ENCODE measurements at regions not wholly inside any gene's neighbourhood (a gene's known extent, or its start where the extent isn't known, plus 50 kb on each side); places are given as distances from the start of the nearest gene placed in this dataset.

GRCh38 chr6:12594530-12594893 is 122.1 kb upstream of the PHACTR1 start:
- no peak overlapping the region for H3K4me3 ChIP-seq
- no peaks in the 10 kb centered on the region for H3K4me1 ChIP-seq
- TF ChIP-seq CTCF (IDR thresholded peaks at IDR 0.05) (no peak), EP300 (IDR thresholded peaks at IDR 0.05) (no peak), POLR2A (IDR thresholded peaks at IDR 0.05) (no peak), POLR2AphosphoS5 (IDR thresholded peaks at IDR 0.05) (no peak)
- WGBS, result 76% methylated on average over 3 of the region's 3 CpGs
- H3K27me3 ChIP-seq, result no peaks in the 10 kb centered on the region
- H3K27ac ChIP-seq, result no peak overlapping the region
- no peaks in the 10 kb centered on the region for H3K9me3 ChIP-seq
- DNase-seq (ENCODE audit: low spot score in 2 of 2), result no peak
- no peaks in the 10 kb centered on the region for H3K36me3 ChIP-seq

DNA sequence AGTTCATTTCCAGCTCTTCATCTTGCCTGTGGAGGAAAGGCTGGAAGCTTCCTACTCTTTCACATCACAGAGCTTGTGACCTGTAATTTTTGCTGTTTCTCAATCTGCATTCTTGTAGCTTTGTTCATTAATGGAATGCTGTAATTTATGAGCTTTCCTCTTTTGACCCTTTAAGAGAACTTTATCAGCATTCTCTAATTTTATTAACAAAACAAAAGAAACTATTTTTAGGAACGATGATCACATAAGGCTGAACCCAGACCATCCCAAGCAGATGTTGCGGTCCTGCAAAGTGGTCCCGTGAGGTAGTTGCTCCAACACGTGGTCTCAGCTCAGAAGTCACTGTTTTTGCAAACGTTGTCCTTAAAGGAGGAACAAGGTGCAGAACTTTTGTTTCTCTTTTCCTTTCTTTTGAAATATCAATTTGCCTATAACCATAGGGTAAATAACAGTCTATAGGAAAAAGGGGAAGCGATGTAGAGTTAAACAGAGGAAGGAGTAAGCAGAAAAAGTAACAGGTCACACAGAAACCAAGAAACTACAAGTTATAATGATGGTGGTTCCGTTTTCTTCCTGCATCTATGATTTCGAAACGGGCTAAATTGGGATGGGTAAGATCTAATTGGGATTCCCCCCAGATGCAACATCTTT is 121.3 kb upstream of the PHACTR1 start:
- Histone ChIP-seq H3K4me1 (no peaks in the 10 kb centered on the region), H3K4me3 (no peak overlapping the region), H3K9me3 (no peaks in the 10 kb centered on the region), H3K27ac (no peak overlapping the region), H3K27me3 (no peaks in the 10 kb centered on the region), H3K36me3 (no peaks in the 10 kb centered on the region)
- DNase-seq (ENCODE audit: low spot score in 2 of 2), result no peak
- TF ChIP-seq CTCF (IDR thresholded peaks at IDR 0.05) (no peak), POLR2AphosphoS5 (IDR thresholded peaks at IDR 0.05) (no peak), POLR2A (IDR thresholded peaks at IDR 0.05) (no peak), EP300 (IDR thresholded peaks at IDR 0.05) (no peak)
- WGBS, result 59% methylated on average over 9 of the region's 9 CpGs

GRCh38 chr6:12596731-12597130 is 119.8 kb upstream of the PHACTR1 start:
- Histone ChIP-seq H3K36me3 (no peaks in the 10 kb centered on the region), H3K4me3 (no peak overlapping the region), H3K27ac (no peak overlapping the region), H3K27me3 (no peaks in the 10 kb centered on the region), H3K4me1 (no peaks in the 10 kb centered on the region), H3K9me3 (no peaks in the 10 kb centered on the region)
- DNase-seq (ENCODE audit: low spot score in 2 of 2), result no peak
- TF ChIP-seq POLR2AphosphoS5 (IDR thresholded peaks at IDR 0.05), result no peak
- no peak for TF ChIP-seq EP300 (IDR thresholded peaks at IDR 0.05)
- no peak for TF ChIP-seq CTCF (IDR thresholded peaks at IDR 0.05)
- TF ChIP-seq POLR2A (IDR thresholded peaks at IDR 0.05), result no peak
- WGBS, result 74% methylated on average over 2 of the region's 2 CpGs

DNA sequence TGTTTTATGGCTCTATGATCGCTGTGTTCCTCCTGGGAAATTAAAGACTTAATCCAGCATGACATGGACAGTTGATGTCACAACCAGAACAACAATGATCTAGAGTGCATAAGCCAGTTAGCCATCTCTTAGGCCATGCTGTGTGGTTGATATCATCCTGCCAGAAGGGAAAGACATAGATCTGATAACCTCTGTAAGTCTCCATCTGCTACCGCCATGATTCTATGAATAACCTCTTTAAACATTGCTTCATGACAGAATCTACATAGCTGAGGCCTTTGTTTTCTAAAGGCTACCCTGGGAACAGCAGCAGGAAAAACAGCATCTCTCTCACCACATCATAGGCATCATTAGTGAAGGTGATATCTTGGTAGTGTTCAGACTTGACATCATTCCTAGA is 117.6 kb upstream of the PHACTR1 start:
- Histone ChIP-seq H3K9me3 (no peaks in the 10 kb centered on the region), H3K27ac (no peak overlapping the region), H3K36me3 (no peaks in the 10 kb centered on the region), H3K4me3 (no peak overlapping the region), H3K4me1 (peaks cover 9% of the 10 kb centered on the region), H3K27me3 (no peaks in the 10 kb centered on the region)
- no peak for DNase-seq (ENCODE audit: low spot score in 2 of 2)
- WGBS, result 80% methylated on average over 2 of the region's 2 CpGs
- no peak for TF ChIP-seq EP300 (IDR thresholded peaks at IDR 0.05)

- H3K4me1 ChIP-seq, result peaks cover 14% of the 10 kb centered on the region
- 53% methylated on average over 3 of the region's 3 CpGs for WGBS
- no peaks in the 10 kb centered on the region for H3K27me3 ChIP-seq
- H3K27ac ChIP-seq, result no peak overlapping the region
- H3K4me3 ChIP-seq, result no peak overlapping the region
- no peak for TF ChIP-seq POLR2AphosphoS5 (IDR thresholded peaks at IDR 0.05)
- TF ChIP-seq EP300 (IDR thresholded peaks at IDR 0.05), result no peak
- TF ChIP-seq POLR2A (IDR thresholded peaks at IDR 0.05), result no peak
- no peak for TF ChIP-seq CTCF (IDR thresholded peaks at IDR 0.05)
- H3K9me3 ChIP-seq, result no peaks in the 10 kb centered on the region
- DNase-seq (ENCODE audit: low spot score in 2 of 2), result no peak
- H3K36me3 ChIP-seq, result no peaks in the 10 kb centered on the region
Measured at GRCh38 chr6:12601881-12602280, 114.7 kb upstream of the PHACTR1 start.

GRCh38 chr6:12602342-12602741 is 114.2 kb upstream of the PHACTR1 start:
- WGBS, result 58% methylated on average over 3 of the region's 3 CpGs
- no peak for DNase-seq (ENCODE audit: low spot score in 2 of 2)
- H3K9me3 ChIP-seq, result no peaks in the 10 kb centered on the region
- TF ChIP-seq POLR2A (IDR thresholded peaks at IDR 0.05) (no peak), CTCF (IDR thresholded peaks at IDR 0.05) (no peak), EP300 (IDR thresholded peaks at IDR 0.05) (no peak), POLR2AphosphoS5 (IDR thresholded peaks at IDR 0.05) (no peak)
- peaks cover 14% of the 10 kb centered on the region for H3K4me1 ChIP-seq
- H3K27ac ChIP-seq, result no peak overlapping the region
- H3K36me3 ChIP-seq, result no peaks in the 10 kb centered on the region
- H3K27me3 ChIP-seq, result no peaks in the 10 kb centered on the region
- H3K4me3 ChIP-seq, result no peak overlapping the region

Measured in suprapubic skin (tissue), 4 donors.